HG03060 (cell line): ENCODE measurements at regions not wholly inside any gene's neighbourhood (a gene's known extent, or its start where the extent isn't known, plus 50 kb on each side); places are given as distances from the start of the nearest gene placed in this dataset.
A peak's percentile ranks its signal among the peaks of the same experiment; 100 is the strongest.

Experiments used
- ATAC-seq: cut with Tn5 transposase; IDR thresholded peaks from one replicate; pipeline ENCODE4 v1.9.1; 2021; ENCODE audit warnings: low read depth, moderate number of reproducible peaks; ENCODE audit not compliant: unreplicated experiment

- ATAC-seq, result no peak
Measured at GRCh38 chrX:114332766-114333165, 251.1 kb upstream of the HTR2C start.

- ATAC-seq, result no peak
Measured at GRCh38 chrX:114334473-114334982, 249.4 kb upstream of the HTR2C start.

GRCh38 chrX:114338870-114339269 is 245.0 kb upstream of the HTR2C start:
- ATAC-seq, result no peak

GRCh38 chrX:114344756-114345349 is 239.0 kb upstream of the HTR2C start:
- peak; percentile 65 for ATAC-seq

DNA sequence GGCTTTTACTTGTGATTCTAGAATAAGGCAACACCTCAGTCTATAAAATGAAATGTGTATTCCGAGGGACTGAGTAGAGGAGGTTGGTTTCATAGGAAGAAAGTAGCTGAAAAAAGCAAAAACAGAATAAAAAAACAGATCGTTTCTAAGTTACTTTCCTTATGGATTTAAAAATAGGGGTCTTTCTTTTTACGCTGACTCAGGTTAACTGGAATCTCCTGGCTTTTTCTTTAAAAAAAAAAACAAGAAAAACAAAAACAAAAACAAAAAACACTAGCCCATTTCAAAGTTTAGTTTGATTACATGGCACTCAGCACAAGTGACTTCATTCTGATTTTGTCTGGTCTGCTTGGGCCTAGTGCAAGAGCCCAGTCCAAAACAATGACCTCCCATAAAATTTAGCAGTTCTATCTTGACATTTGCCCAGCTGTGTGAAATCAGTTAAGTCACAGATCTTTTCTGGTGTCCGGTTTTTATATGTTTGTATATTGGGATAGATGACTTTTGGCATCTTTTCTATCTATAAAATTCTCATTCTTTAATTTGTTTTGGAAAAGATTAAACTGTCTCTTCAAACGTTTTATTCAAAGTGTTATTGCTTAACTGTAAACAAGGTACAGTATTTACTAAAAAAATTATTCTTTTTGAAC is 222.7 kb upstream of the HTR2C start:
- ATAC-seq, result no peak

DNA sequence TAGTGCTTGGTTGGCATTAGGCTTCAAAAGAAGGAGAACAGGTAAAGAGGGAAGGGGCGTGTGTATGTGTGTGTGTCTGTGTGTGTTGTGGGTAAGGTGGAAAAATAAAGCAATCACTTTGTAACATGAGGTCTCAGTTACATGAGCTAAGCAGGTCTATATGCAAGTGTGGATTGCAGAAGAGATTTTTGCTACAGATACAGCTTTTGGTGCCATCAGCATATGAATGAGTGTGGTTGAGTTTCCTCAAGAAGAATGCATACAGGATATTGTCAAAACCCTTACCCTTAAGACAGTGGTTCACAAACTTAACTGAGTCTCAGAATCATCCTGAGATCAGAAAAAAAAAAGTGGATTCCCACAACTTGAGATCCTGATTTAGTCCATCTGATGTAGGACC is 220.5 kb upstream of the HTR2C start:
- ATAC-seq, result no peak

- no peak for ATAC-seq
Measured at GRCh38 chrX:114365065-114365834, 218.6 kb upstream of the HTR2C start.

DNA sequence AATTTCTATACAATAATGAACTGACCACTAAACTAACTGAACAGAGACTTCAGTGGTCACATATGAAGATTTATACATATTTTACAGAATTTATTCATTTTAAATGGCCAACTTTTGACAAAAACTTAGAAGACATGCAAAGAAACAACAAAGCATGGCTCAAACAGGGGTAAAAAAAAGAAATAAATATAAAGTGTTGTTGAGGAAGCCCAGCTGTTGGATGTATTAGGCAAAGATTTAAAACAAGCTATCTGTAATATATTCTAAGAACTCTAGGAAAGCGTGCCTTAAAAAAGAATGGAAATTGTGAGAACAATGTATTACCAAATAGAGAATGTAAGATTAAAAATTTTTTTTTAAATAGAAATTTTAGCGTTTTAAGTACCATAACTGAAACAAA is 210.9 kb upstream of the HTR2C start:
- ATAC-seq, result no peak

DNA sequence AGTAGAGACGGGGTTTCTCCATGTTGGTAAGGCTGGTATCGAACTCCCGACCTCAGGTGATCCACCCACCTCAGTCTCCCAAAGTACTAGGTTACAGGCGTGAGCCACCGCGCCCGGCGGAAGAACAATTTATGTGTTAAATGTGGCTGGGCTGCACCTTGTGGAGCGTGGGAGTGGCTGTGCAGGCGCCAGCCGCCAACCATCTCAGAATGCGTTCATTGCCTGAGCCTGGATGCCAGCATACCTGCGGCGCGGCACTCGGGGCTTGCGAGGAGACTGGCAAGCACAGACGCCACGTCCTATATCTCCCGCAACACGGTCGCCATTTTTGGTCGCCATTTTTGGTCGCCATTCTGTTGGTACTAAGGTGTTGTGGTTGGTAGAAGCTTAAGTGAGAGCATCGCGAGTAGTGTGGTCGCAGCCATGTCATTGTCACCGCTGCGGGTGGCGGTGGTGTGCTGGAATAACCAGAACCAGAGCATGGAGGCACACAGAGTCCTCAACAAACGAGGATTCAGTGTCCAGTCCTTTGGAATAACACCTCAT is 193.6 kb upstream of the HTR2C start:
- ATAC-seq, result no peak
